IPS-18a (cell line): ENCODE measurements at regions not wholly inside any gene's neighbourhood (a gene's known extent, or its start where the extent isn't known, plus 50 kb on each side); places are given as distances from the start of the nearest gene placed in this dataset.

Experiments
- H3K27ac ChIP-seq: one replicate; pipeline ENCODE4 v1.5.1; 2013; ENCODE audit warnings: low read length
- H3K27me3 ChIP-seq: one replicate; pipeline ENCODE4 v1.6.1; 2013; ENCODE audit warnings: mild to moderate bottlenecking, low read length; ENCODE audit not compliant: control insufficient read depth, insufficient read depth
- H3K36me3 ChIP-seq: one replicate; pipeline ENCODE4 v1.6.1; 2013; ENCODE audit warnings: low read depth, low read length; ENCODE audit not compliant: control insufficient read depth
- H3K4me1 ChIP-seq: one replicate; pipeline ENCODE4 v1.6.1; 2013; ENCODE audit warnings: low read depth, low read length; ENCODE audit not compliant: control insufficient read depth
- H3K4me3 ChIP-seq: one replicate; pipeline ENCODE4 v1.5.1; 2013; ENCODE audit warnings: low read length
- H3K9ac ChIP-seq: one replicate; pipeline ENCODE4 v1.6.1; 2013; ENCODE audit warnings: mild to moderate bottlenecking, low read length, moderate library complexity
- H3K9me3 ChIP-seq: one replicate; pipeline ENCODE4 v1.6.1; 2013; ENCODE audit warnings: low read depth, low read length; ENCODE audit not compliant: control insufficient read depth

DNA sequence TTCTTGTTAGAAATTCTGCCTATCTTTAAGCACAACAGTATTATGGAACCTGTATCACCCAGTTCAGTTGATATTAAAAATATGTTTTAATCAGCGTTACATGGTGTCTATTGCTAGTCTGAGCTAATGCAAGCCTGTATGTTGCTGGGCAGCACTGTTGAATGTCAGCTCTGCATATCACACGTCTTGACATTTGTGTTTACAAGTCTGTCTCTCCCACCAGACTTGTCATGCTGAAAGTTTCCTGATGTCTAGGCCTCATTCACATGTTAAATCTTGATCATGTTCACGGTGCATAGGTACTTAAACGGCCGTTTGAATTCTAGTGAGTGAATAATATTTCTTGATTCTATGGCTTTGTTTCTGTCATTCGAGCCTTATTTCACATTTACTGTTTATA is 385.0 kb downstream of the SOCS6 start:
- no peak overlapping the region for H3K27ac ChIP-seq
- peaks cover 17% of the 10 kb centered on the region for H3K9me3 ChIP-seq
- H3K4me1 ChIP-seq = no peaks in the 10 kb centered on the region
- H3K9ac ChIP-seq = no peak overlapping the region
- no peak overlapping the region for H3K4me3 ChIP-seq
- no peaks in the 10 kb centered on the region for H3K27me3 ChIP-seq
- H3K36me3 ChIP-seq = no peaks in the 10 kb centered on the region

- H3K9me3 ChIP-seq = peaks cover 17% of the 10 kb centered on the region
- no peaks in the 10 kb centered on the region for H3K4me1 ChIP-seq
- no peak overlapping the region for H3K4me3 ChIP-seq
- no peak overlapping the region for H3K9ac ChIP-seq
- no peaks in the 10 kb centered on the region for H3K27me3 ChIP-seq
- no peak overlapping the region for H3K27ac ChIP-seq
- H3K36me3 ChIP-seq = no peaks in the 10 kb centered on the region
Observed at GRCh38 chr18:70672581-70672980, 383.7 kb downstream of the SOCS6 start.

DNA sequence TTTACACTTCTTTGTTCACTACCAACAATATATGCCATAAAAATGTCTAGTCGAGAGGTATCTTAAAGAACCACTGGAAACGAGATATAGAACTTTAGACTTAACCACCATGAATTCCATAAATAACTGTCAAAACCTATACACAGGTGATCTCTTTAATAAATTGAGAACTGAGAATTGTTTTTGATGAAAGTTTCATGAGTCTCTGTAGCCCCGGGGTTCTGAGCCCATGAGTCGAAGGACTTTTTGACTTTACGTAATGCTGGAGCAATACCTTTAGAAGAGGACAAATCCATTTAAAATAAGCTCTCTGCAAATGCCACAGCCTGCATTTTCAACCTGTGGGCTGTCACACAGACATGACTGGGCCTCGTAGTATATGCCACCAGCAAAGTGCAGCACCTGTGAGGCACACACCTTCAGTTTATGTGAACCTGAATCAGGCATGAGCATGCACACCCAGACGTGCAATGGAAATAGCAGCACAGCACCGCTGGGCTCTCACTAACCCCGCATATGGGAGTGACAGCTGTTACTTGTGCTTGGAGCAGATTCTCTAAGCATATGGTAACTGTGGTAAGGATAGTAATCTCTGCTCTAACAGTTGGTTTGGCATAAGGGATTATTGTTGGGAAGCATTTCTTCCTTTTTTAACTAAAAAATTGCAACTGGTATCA is 383.2 kb downstream of the SOCS6 start:
- peaks cover 15% of the 10 kb centered on the region for H3K9me3 ChIP-seq
- H3K27ac ChIP-seq = no peak overlapping the region
- no peaks in the 10 kb centered on the region for H3K4me1 ChIP-seq
- no peak overlapping the region for H3K9ac ChIP-seq
- H3K4me3 ChIP-seq = no peak overlapping the region
- no peaks in the 10 kb centered on the region for H3K36me3 ChIP-seq
- H3K27me3 ChIP-seq = no peaks in the 10 kb centered on the region

DNA sequence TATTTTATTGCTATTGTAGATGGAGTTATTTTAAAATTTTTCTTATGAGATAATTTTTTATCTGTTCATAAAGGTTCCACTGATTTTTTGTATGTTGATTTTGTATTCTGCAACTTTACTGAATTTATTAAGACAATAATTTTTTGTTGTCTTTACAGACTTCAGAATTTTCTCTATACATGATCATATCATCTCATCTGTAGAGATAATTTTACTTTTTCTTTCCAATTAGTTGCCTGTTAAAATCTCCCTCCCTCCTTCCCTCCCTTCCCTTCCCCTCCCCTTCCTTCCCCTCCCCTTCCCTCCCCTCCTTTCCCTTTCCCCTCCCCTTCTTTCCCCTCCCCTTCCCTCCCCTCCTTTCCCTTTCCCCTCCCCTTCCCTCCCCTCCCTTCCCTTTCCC is 378.1 kb downstream of the SOCS6 start:
- Histone ChIP-seq H3K9ac (no peak overlapping the region), H3K9me3 (peaks cover 5% of the 10 kb centered on the region), H3K4me1 (no peaks in the 10 kb centered on the region), H3K27ac (no peak overlapping the region), H3K27me3 (no peaks in the 10 kb centered on the region), H3K4me3 (no peak overlapping the region), H3K36me3 (no peaks in the 10 kb centered on the region)

DNA sequence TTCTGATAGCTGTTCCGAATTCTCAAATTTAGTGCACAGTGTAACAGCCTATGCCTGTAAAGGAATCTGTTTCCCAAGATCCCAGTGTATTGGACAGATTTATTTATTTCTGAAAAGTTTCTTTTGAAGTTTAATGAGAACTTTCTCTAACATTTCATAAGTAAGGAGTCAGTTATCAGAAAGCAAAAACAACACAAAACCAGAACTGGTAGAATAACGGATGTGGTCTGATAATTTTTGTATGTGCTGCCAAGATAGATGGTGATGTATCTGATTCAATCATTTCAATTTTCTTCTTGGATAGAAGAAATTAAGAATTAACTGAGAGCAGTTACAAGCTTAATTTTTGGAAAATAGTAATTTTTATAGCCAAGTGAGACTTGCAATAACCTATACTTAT is 374.3 kb downstream of the SOCS6 start:
- Histone ChIP-seq H3K27ac (no peak overlapping the region), H3K9ac (no peak overlapping the region), H3K4me1 (no peaks in the 10 kb centered on the region), H3K9me3 (peaks cover 12% of the 10 kb centered on the region), H3K4me3 (no peak overlapping the region), H3K36me3 (no peaks in the 10 kb centered on the region), H3K27me3 (no peaks in the 10 kb centered on the region)

- Histone ChIP-seq H3K9me3 (peaks cover 12% of the 10 kb centered on the region), H3K4me1 (no peaks in the 10 kb centered on the region), H3K4me3 (no peak overlapping the region), H3K27ac (no peak overlapping the region), H3K9ac (no peak overlapping the region), H3K27me3 (no peaks in the 10 kb centered on the region), H3K36me3 (no peaks in the 10 kb centered on the region)
Observed at GRCh38 chr18:70662588-70662987, 373.7 kb downstream of the SOCS6 start.

- Histone ChIP-seq H3K36me3 (no peaks in the 10 kb centered on the region), H3K27ac (no peak overlapping the region), H3K4me3 (no peak overlapping the region)
Observed at GRCh38 chr18:70659036-70659925, 370.4 kb downstream of the SOCS6 start.

GRCh38 chr18:70653671-70654070 is 364.8 kb downstream of the SOCS6 start:
- Histone ChIP-seq H3K9me3 (peaks cover under 1% of the 10 kb centered on the region), H3K4me1 (no peaks in the 10 kb centered on the region), H3K27me3 (no peaks in the 10 kb centered on the region), H3K27ac (no peak overlapping the region), H3K36me3 (no peaks in the 10 kb centered on the region), H3K4me3 (no peak overlapping the region), H3K9ac (no peak overlapping the region)

More at GRCh38 chr18:70659036-70659925, 370.4 kb downstream of the SOCS6 start:
- Histone ChIP-seq H3K4me1 (no peaks in the 10 kb centered on the region), H3K27me3 (no peaks in the 10 kb centered on the region), H3K9me3 (peaks cover 7% of the 10 kb centered on the region), H3K9ac (no peak overlapping the region)

DNA sequence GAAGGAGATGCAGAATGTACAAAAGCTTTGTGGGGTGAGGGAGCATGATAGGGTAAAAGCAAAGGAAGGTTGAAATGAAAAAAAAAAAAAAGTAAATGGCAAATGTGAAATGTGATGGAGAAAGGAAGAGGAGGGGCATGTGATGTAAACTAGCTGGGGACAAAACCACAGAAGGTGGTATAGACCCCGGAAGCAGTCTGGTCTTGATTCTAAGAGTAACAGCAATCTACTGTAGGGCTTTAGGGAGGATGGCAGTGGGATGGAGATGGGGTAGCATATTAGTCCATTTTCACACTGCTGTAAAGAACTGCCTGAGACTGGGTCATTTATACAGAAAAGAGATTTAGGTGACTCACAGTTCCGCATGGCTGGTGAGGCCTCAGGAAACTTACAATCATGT is 362.0 kb downstream of the SOCS6 start:
- no peaks in the 10 kb centered on the region for H3K9me3 ChIP-seq

GRCh38 chr18:70649683-70650082 is 360.8 kb downstream of the SOCS6 start:
- H3K4me1 ChIP-seq = no peaks in the 10 kb centered on the region
- H3K9me3 ChIP-seq = peaks cover 8% of the 10 kb centered on the region
- no peaks in the 10 kb centered on the region for H3K27me3 ChIP-seq
- H3K9ac ChIP-seq = no peak overlapping the region
- H3K36me3 ChIP-seq = no peaks in the 10 kb centered on the region
- H3K4me3 ChIP-seq = no peak overlapping the region
- no peak overlapping the region for H3K27ac ChIP-seq

More for the DNA sequence above, 362.0 kb downstream of the SOCS6 start:
- Histone ChIP-seq H3K4me3 (no peak overlapping the region), H3K27me3 (no peaks in the 10 kb centered on the region), H3K4me1 (no peaks in the 10 kb centered on the region), H3K27ac (no peak overlapping the region), H3K9ac (no peak overlapping the region), H3K36me3 (no peaks in the 10 kb centered on the region)

DNA sequence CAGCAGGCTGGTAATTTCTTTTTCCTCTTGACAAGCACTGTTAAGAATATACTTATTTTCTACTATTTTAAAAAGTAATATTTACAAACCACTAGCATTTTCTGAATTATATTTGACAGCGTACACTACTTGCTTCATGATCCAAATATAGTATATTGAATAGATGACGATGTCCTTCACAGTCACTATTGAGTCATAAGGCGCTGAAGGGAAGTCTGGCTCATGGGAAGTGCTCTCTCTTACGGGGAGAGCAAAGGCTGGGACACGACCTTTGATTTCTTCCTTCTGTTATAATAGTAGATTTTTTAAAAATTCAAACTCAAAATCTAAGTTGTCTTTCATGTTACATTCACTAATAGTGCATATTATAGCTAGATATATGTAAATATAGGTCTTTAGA is 357.1 kb downstream of the SOCS6 start:
- Histone ChIP-seq H3K36me3 (no peaks in the 10 kb centered on the region), H3K9me3 (peaks cover 17% of the 10 kb centered on the region), H3K4me1 (no peaks in the 10 kb centered on the region), H3K27ac (no peak overlapping the region), H3K27me3 (no peaks in the 10 kb centered on the region), H3K9ac (no peak overlapping the region), H3K4me3 (no peak overlapping the region)

GRCh38 chr18:70643812-70644211 is 355.0 kb downstream of the SOCS6 start:
- no peaks in the 10 kb centered on the region for H3K27me3 ChIP-seq
- no peak overlapping the region for H3K4me3 ChIP-seq
- no peaks in the 10 kb centered on the region for H3K36me3 ChIP-seq
- no peak overlapping the region for H3K27ac ChIP-seq
- H3K4me1 ChIP-seq = no peaks in the 10 kb centered on the region
- no peak overlapping the region for H3K9ac ChIP-seq
- peaks cover 17% of the 10 kb centered on the region for H3K9me3 ChIP-seq
